OCI-LY7 (cell line): ENCODE measurements at regions not wholly inside any gene's neighbourhood (a gene's known extent, or its start where the extent isn't known, plus 50 kb on each side); places are given as distances from the start of the nearest gene placed in this dataset.

Source experiments
- CTCF ChIP-seq: fragments of 200-600 bp; sonication (generic); conservative IDR thresholded peaks from 2 replicates; pipeline ENCODE4 v1.5.1; 2014; ENCODE audit warnings: mild to moderate bottlenecking, antibody characterized with exemption, low read length, moderate library complexity, mixed read lengths
- EZH2phosphoT487 ChIP-seq: fragments of 200-600 bp; sonication (generic); IDR thresholded peaks from 2 replicates; pipeline ENCODE4 v1.6.1; 2018; ENCODE audit warnings: low read depth, borderline replicate concordance, mild to moderate bottlenecking, mixed run types, antibody characterized with exemption, low read length, moderate library complexity, mixed read lengths

GRCh38 chr3:166270429-166270828 is 433.2 kb upstream of the BCHE start:
- TF ChIP-seq EZH2phosphoT487 (no peak), CTCF (no peak)
